IMR-90 (cell line): ENCODE measurements at regions not wholly inside any gene's neighbourhood (a gene's known extent, or its start where the extent isn't known, plus 50 kb on each side); places are given as distances from the start of the nearest gene placed in this dataset.

Source experiments
- ATAC-seq: fragments of 200-7000 bp; cut with Tn5 transposase; 2 replicates; pipeline ENCODE4 v1.9.1; 2020; ENCODE audit warnings: low read depth, mild to moderate bottlenecking, moderate library complexity
- BruUV-seq: library from RNA; stranded (reverse); fragments of 400-500 nt; replicated peaks from 2 replicates; lab custom pipeline; 2021; lab: Mats Ljungman, UMichigan
- CTCF ChIA-PET: fragments of 300-600 bp; formaldehyde crosslinking; extraction: SDS; loops from one replicate; lab custom pipeline; 2021; ENCODE audit warnings: antibody characterized with exemption; lab: Yijun Ruan, JAX
- POLR2A ChIA-PET: fragments of 300-600 bp; sonication (Branson Sonifier 250); formaldehyde crosslinking; loops from one replicate; lab custom pipeline; 2022; ENCODE audit warnings: antibody characterized with exemption; ENCODE audit not compliant: unreplicated experiment; lab: Charles Lee
- DNase-seq: peaks from one replicate; pipeline ENCODE4 v3.0.0; 2013
- H2AFZ ChIP-seq: replicated peaks from 2 replicates; pipeline ENCODE3; 2013; ENCODE audit warnings: low read length, mild to moderate bottlenecking; ENCODE audit not compliant: poor library complexity
- H2AK5ac ChIP-seq: 2 replicates; pipeline ENCODE4 v1.6.1; 2013; ENCODE audit warnings: low read depth, low read length, inconsistent platforms
- H2AK9ac ChIP-seq: replicated peaks from 2 replicates; pipeline ENCODE3; 2013; ENCODE audit warnings: mild to moderate bottlenecking, low read depth, low read length, moderate library complexity; ENCODE audit not compliant: poor library complexity
- H2BK120ac ChIP-seq: 2 replicates; pipeline ENCODE4 v1.6.1; 2013; ENCODE audit warnings: low read depth, low read length, inconsistent platforms
- H2BK15ac ChIP-seq: 3 replicates; pipeline ENCODE4 v1.6.1; 2013; ENCODE audit warnings: low read depth, low read length, inconsistent platforms
- H2BK20ac ChIP-seq: 2 replicates; pipeline ENCODE4 v1.6.1; 2013; ENCODE audit warnings: low read depth, mild to moderate bottlenecking, inconsistent platforms, low read length, moderate library complexity
- H2BK5ac ChIP-seq: 2 replicates; pipeline ENCODE4 v1.6.1; 2013; ENCODE audit warnings: mild to moderate bottlenecking, low read depth, low read length, inconsistent platforms; ENCODE audit not compliant: poor library complexity, severe bottlenecking
- H3K14ac ChIP-seq: replicated peaks from 2 replicates; pipeline ENCODE4 v1.6.1; 2013; ENCODE audit warnings: low read depth, low read length, inconsistent platforms
- H3K18ac ChIP-seq: 2 replicates; pipeline ENCODE4 v1.6.1; 2013; ENCODE audit warnings: low read depth, low read length, control low read depth
- H3K23ac ChIP-seq: 2 replicates; pipeline ENCODE4 v1.6.1; 2013; ENCODE audit warnings: low read depth, low read length, inconsistent platforms
- H3K27ac ChIP-seq: 2 replicates; pipeline ENCODE4 v1.5.1; 2013; ENCODE audit warnings: mild to moderate bottlenecking, control low read depth, low read length; ENCODE audit not compliant: insufficient read depth
- H3K27me3 ChIP-seq: 2 replicates; pipeline ENCODE4 v1.6.1; 2013; ENCODE audit warnings: low read length; ENCODE audit not compliant: control insufficient read depth, insufficient read depth
- H3K36me3 ChIP-seq: 2 replicates; pipeline ENCODE4 v1.6.1; 2013; ENCODE audit warnings: low read length, mixed read lengths; ENCODE audit not compliant: control insufficient read depth, insufficient read depth
- H3K4ac ChIP-seq: 2 replicates; pipeline ENCODE4 v1.6.1; 2013; ENCODE audit warnings: low read depth, low read length, inconsistent platforms
- H3K4me1 ChIP-seq: 2 replicates; pipeline ENCODE4 v1.6.1; 2013; ENCODE audit warnings: low read length, mixed read lengths; ENCODE audit not compliant: control insufficient read depth, insufficient read depth
- H3K4me2 ChIP-seq: 2 replicates; pipeline ENCODE4 v1.6.1; 2013; ENCODE audit warnings: low read depth, mild to moderate bottlenecking, control low read depth, low read length, moderate library complexity
- H3K4me3 ChIP-seq: 2 replicates; pipeline ENCODE4 v1.5.1; 2013; ENCODE audit warnings: low read depth, mild to moderate bottlenecking, control low read depth, low read length, moderate library complexity; ENCODE audit not compliant: insufficient read depth
- H3K56ac ChIP-seq: 2 replicates; pipeline ENCODE4 v1.6.1; 2013; ENCODE audit warnings: low read length, inconsistent platforms; ENCODE audit not compliant: insufficient read depth; ENCODE audit errors: extremely low read depth
- H3K79me1 ChIP-seq, 2 experiments: 2 replicates each; pipeline ENCODE4 v1.6.1; 2013; ENCODE audit warnings: low read length in 2 of 2, inconsistent platforms in 1 of 2, low read depth in 1 of 2
- H3K9ac ChIP-seq: 2 replicates; pipeline ENCODE4 v1.6.1; 2013; ENCODE audit warnings: low read depth, low read length, control low read depth
- H3K9me1 ChIP-seq: 2 replicates; pipeline ENCODE4 v1.6.1; 2013; ENCODE audit warnings: low read length, inconsistent platforms; ENCODE audit not compliant: insufficient read depth
- H3K9me3 ChIP-seq: 2 replicates; pipeline ENCODE4 v1.6.1; 2013; ENCODE audit warnings: low read length; ENCODE audit not compliant: control insufficient read depth, insufficient read depth
- H4K20me1 ChIP-seq: 2 replicates; pipeline ENCODE4 v1.6.1; 2013; ENCODE audit warnings: low read length, inconsistent platforms; ENCODE audit not compliant: insufficient read depth
- H4K5ac ChIP-seq: 2 replicates; pipeline ENCODE4 v1.6.1; 2013; ENCODE audit warnings: mild to moderate bottlenecking, low read depth, low read length, control low read depth
- H4K8ac ChIP-seq, 2 experiments: 2 replicates each; pipeline ENCODE4 v1.6.1; 2013; ENCODE audit warnings: low read depth in 2 of 2, low read length in 2 of 2, control low read depth in 1 of 2, inconsistent platforms in 1 of 2
- H4K91ac ChIP-seq: 2 replicates; pipeline ENCODE4 v1.6.1; 2013; ENCODE audit warnings: low read depth, low read length, inconsistent platforms; ENCODE audit not compliant: insufficient read depth
- CEBPB ChIP-seq: IDR thresholded peaks from 2 replicates; pipeline ENCODE4 v1.6.1; 2012; ENCODE audit warnings: low read depth, low read length, improper control_type of control experiment
- CTCF ChIP-seq: conservative IDR thresholded peaks from 2 replicates; pipeline ENCODE4 v1.5.1; 2012; ENCODE audit warnings: mild to moderate bottlenecking, low read depth, low read length, improper control_type of control experiment
- ELK1 ChIP-seq: fragments of 150-350 bp; IDR thresholded peaks from 2 replicates; pipeline ENCODE4 v1.6.1; 2016; ENCODE audit warnings: low read depth, mild to moderate bottlenecking, low read length, moderate library complexity, borderline replicate concordance
- MAFK ChIP-seq: IDR thresholded peaks from 2 replicates; pipeline ENCODE4 v1.6.1; 2012; ENCODE audit warnings: low read depth, low read length, improper control_type of control experiment
- MXI1 ChIP-seq: IDR thresholded peaks from 2 replicates; pipeline ENCODE4 v1.6.1; 2012; ENCODE audit warnings: low read depth, mild to moderate bottlenecking, low read length, moderate library complexity, borderline replicate concordance
- RFX5 ChIP-seq: IDR thresholded peaks from 2 replicates; pipeline ENCODE4 v1.8.0; 2012; ENCODE audit warnings: low read depth, mild to moderate bottlenecking, low read length, moderate library complexity
- SMC3 ChIP-seq: fragments of 150-350 bp; IDR thresholded peaks from 2 replicates; pipeline ENCODE4 v1.6.1; 2016; ENCODE audit warnings: low read depth, mild to moderate bottlenecking, antibody characterized with exemption, low read length, moderate library complexity
- WGBS, 2 experiments: methylation state at CpG; one replicate each; pipeline versions ENCODE4 v1.1.5 to v1.1.7; 2013; ENCODE audit warnings: missing lambda C conversion rate in 2 of 2; ENCODE audit not compliant: insufficient read length in 1 of 2; ENCODE audit errors: extremely low coverage in 2 of 2; 5-methylcytosine and 5-hydroxymethylcytosine counted together
- dilution Hi-C: fragments of 300-500 bp; cut with HindIII; formaldehyde crosslinking; loops from one replicate; pipeline ENCODE4 v1.14.3; 2018; ENCODE audit warnings: low sequenced_read_pairs; ENCODE audit not compliant: unreplicated experiment
- in situ Hi-C: fragments of 300-500 bp; cut with MboI; formaldehyde crosslinking; loops from 3 replicates; pipeline ENCODE4 v1.14.3; 2019; ENCODE audit warnings: low sequenced_read_pairs, inconsistent platforms, mixed read lengths
- intact Hi-C: fragments of 100-400 bp; cut with micrococcal nuclease; formaldehyde crosslinking; loops from 2 replicates; pipeline ENCODE4 v1.10.0; 2022

GRCh38 chr4:27714073-27714472, 853.4 kb downstream of the STIM2 start:
- H3K9me3 ChIP-seq: no peaks in the 10 kb centered on the region
- dilution Hi-C loops (no loop called here), in situ Hi-C loops (no loop called here), intact Hi-C loops (no loop called here)
- no peak overlapping the region for H4K91ac ChIP-seq
- no peak overlapping the region for H2AK5ac ChIP-seq
- no TSS peak for BruUV-seq
- no peak overlapping the region for H3K27ac ChIP-seq
- H3K4ac ChIP-seq: no peak overlapping the region
- H4K8ac ChIP-seq: no peak overlapping the region
- H3K36me3 ChIP-seq: no peaks in the 10 kb centered on the region
- no peak overlapping the region for H3K4me2 ChIP-seq
- no peak overlapping the region for H2BK5ac ChIP-seq
- ChIA-PET CTCF (interaction anchor here (0.7 kb wide), 1 partner anchor 1477 kb away, joined by 3 read pairs; no protein-coding TSS in a partner anchor), POLR2A (no interaction called here)
- H2AK9ac ChIP-seq: no peak overlapping the region
- H3K9ac ChIP-seq: no peak overlapping the region
- TF ChIP-seq MAFK: no peak
- no peak for TF ChIP-seq ELK1
- no peak for TF ChIP-seq SMC3
- no peak for TF ChIP-seq CTCF
- no peak for TF ChIP-seq MXI1
- TF ChIP-seq CEBPB: no peak
- no peak for TF ChIP-seq RFX5
- H3K56ac ChIP-seq: no peak overlapping the region
- no peak overlapping the region for H3K18ac ChIP-seq
- no peaks in the 10 kb centered on the region for H3K79me1 ChIP-seq
- DNase-seq: peak; percentile 31
- H3K9me1 ChIP-seq: no peaks in the 10 kb centered on the region
- no peak overlapping the region for H4K5ac ChIP-seq
- no peak overlapping the region for H2BK15ac ChIP-seq
- no peak overlapping the region for H2BK20ac ChIP-seq
- no peaks in the 10 kb centered on the region for H4K20me1 ChIP-seq
- H3K4me1 ChIP-seq: no peaks in the 10 kb centered on the region
- H3K14ac ChIP-seq: no peak overlapping the region
- H3K4me3 ChIP-seq: no peak overlapping the region
- H2AFZ ChIP-seq: no peak overlapping the region
- ATAC-seq: peak; percentile 40
- H3K27me3 ChIP-seq: no peaks in the 10 kb centered on the region
- no peak overlapping the region for H3K23ac ChIP-seq
- WGBS, 2 experiments: no CpG with 5 or more reads among the region's 1 CpG
- no peak overlapping the region for H2BK120ac ChIP-seq
